HCT116 (cell line): ENCODE measurements at regions not wholly inside any gene's neighbourhood (a gene's known extent, or its start where the extent isn't known, plus 50 kb on each side); places are given as distances from the start of the nearest gene placed in this dataset.

Experiments
- ATAC-seq: fragments of 200-7000 bp; cut with Tn5 transposase; 2 replicates; pipeline ENCODE4 v1.9.1; 2020; ENCODE audit warnings: mild to moderate bottlenecking, moderate library complexity
- BruUV-seq: library from RNA; stranded (reverse); fragments of 400-500 nt; replicated peaks from 2 replicates; lab custom pipeline; 2021; lab: Mats Ljungman, UMichigan
- CTCF ChIA-PET: fragments of 300-600 bp; sonication (Branson Sonifier 250); formaldehyde crosslinking; loops from one replicate; lab custom pipeline; 2021; ENCODE audit warnings: antibody characterized with exemption; lab: Charles Lee
- POLR2A ChIA-PET: fragments of 300-600, 350-600 bp; sonication (Branson Sonifier 250); formaldehyde crosslinking; loops from one replicate; lab custom pipeline; 2021; ENCODE audit warnings: antibody characterized with exemption; lab: Charles Lee
- RAD21 ChIA-PET, 2 experiments: fragments of 300-600 bp; sonication (Branson Sonifier 250); formaldehyde crosslinking; loops; one replicate each; lab custom pipeline; 2023; ENCODE audit warnings: low total read pairs in 2 of 2; ENCODE audit not compliant: uncharacterized antibody in 2 of 2, unreplicated experiment in 2 of 2, low non-redundant PET in 1 of 2; lab: Charles Lee
- DNase-seq: peaks from one replicate; pipeline ENCODE4 v3.0.0-alpha.2; 2010; ENCODE audit warnings: low read depth, low spot score
- H2AFZ ChIP-seq: fragments of 200-600 bp; shearing (Covaris generic), sonication (generic); 2 replicates; pipeline ENCODE4 v1.6.1; 2017; ENCODE audit warnings: low read depth, mixed run types, mixed read lengths, antibody characterized with exemption, low read length; ENCODE audit not compliant: poor library complexity, severe bottlenecking
- H3K27ac ChIP-seq: 2 replicates; pipeline ENCODE4 v1.5.1; 2012; ENCODE audit warnings: low read depth, low read length
- H3K27me3 ChIP-seq: fragments of 200-600 bp; sonication (generic); 2 replicates; pipeline ENCODE4 v1.6.1; 2016; ENCODE audit warnings: mixed run types, low read length, mixed read lengths; ENCODE audit not compliant: insufficient read depth
- H3K36me3 ChIP-seq, 2 experiments: fragments of 200-500 bp in 1 of 2; fragments of 200-600 bp in 1 of 2; sonication (Bioruptor generic) in 1 of 2; sonication (generic) in 1 of 2; 2 replicates each; pipeline versions ENCODE4 v1.5.1 to v1.6.1; 2014 to 2016; ENCODE audit warnings: low read length in 2 of 2, inconsistent platforms in 1 of 2, mixed read lengths in 1 of 2, mixed run types in 1 of 2; ENCODE audit not compliant: insufficient read depth in 2 of 2, control insufficient read depth in 1 of 2
- H3K4me1 ChIP-seq, 2 experiments: fragments of 200-600 bp in 1 of 2; sonication (generic) in 1 of 2; 2 replicates each; pipeline versions ENCODE4 v1.5.1 to v1.6.1; 2012 to 2017; ENCODE audit warnings: low read length in 2 of 2, inconsistent platforms in 1 of 2, mild to moderate bottlenecking in 1 of 2, mixed read lengths in 1 of 2, mixed run types in 1 of 2, moderate library complexity in 1 of 2; ENCODE audit not compliant: insufficient read depth in 2 of 2, control insufficient read depth in 1 of 2
- H3K4me2 ChIP-seq: fragments of 200-600 bp; sonication (generic); 2 replicates; pipeline ENCODE4 v1.6.1; 2017; ENCODE audit warnings: mixed run types, low read length, mixed read lengths
- H3K4me3 ChIP-seq, 2 experiments: fragments of 200-600 bp in 1 of 2; sonication (generic) in 1 of 2; replicated peaks in 1 of 2; 2 replicates each; pipeline ENCODE4 v1.5.1; 2011 to 2016; ENCODE audit warnings: low read length in 2 of 2, control low read depth in 1 of 2, low read depth in 1 of 2, mild to moderate bottlenecking in 1 of 2, mixed read lengths in 1 of 2, mixed run types in 1 of 2
- H3K79me2 ChIP-seq: fragments of 200-600 bp; sonication (generic); 2 replicates; pipeline ENCODE4 v1.6.1; 2017; ENCODE audit warnings: mild to moderate bottlenecking, mixed run types, low read length, moderate library complexity, mixed read lengths; ENCODE audit not compliant: insufficient read depth
- H3K9ac ChIP-seq: fragments of 200-600 bp; sonication (generic); 2 replicates; pipeline ENCODE4 v1.6.1; 2016; ENCODE audit warnings: low read length, mixed read lengths
- H3K9me2 ChIP-seq: fragments of 200-600 bp; sonication (generic), shearing (Covaris generic); 2 replicates; pipeline ENCODE4 v1.6.1; 2017; ENCODE audit warnings: mixed run types, mild to moderate bottlenecking, moderate library complexity; ENCODE audit not compliant: insufficient read depth
- H3K9me3 ChIP-seq, 2 experiments: fragments of 200-500 bp in 1 of 2; fragments of 200-600 bp in 1 of 2; sonication (Bioruptor generic) in 1 of 2; sonication (generic) in 1 of 2; 2 replicates each; pipeline ENCODE4 v1.6.1; 2014 to 2017; ENCODE audit warnings: low read length in 2 of 2, mixed read lengths in 2 of 2, inconsistent platforms in 1 of 2, low read depth in 1 of 2, mild to moderate bottlenecking in 1 of 2, mixed run types in 1 of 2, moderate library complexity in 1 of 2; ENCODE audit not compliant: control insufficient read depth in 1 of 2, insufficient read depth in 1 of 2
- H4K20me1 ChIP-seq: fragments of 200-600 bp; sonication (generic), shearing (Covaris generic); 2 replicates; pipeline ENCODE4 v1.6.1; 2017; ENCODE audit warnings: mixed run types, mild to moderate bottlenecking, moderate library complexity; ENCODE audit not compliant: insufficient read depth
- CBX3 ChIP-seq: IDR thresholded peaks from 2 replicates; pipeline ENCODE4 v1.6.1; 2012; ENCODE audit warnings: low read depth
- CEBPB ChIP-seq: IDR thresholded peaks from 2 replicates; pipeline ENCODE4 v1.6.1; 2012; ENCODE audit warnings: low read depth
- ELF1 ChIP-seq: IDR thresholded peaks from 2 replicates; pipeline ENCODE4 v1.6.1; 2012; ENCODE audit warnings: low read depth, borderline replicate concordance
- EZH2 ChIP-seq: fragments of 200-600 bp; sonication (generic); IDR thresholded peaks from 2 replicates; pipeline ENCODE4 v1.6.1; 2017; ENCODE audit warnings: antibody characterized with exemption, mixed run types
- EZH2phosphoT487 ChIP-seq: fragments of 200-600 bp; IDR thresholded peaks from 2 replicates; pipeline ENCODE4 v1.6.1; 2018; ENCODE audit warnings: antibody characterized with exemption, borderline replicate concordance
- FOSL1 ChIP-seq: IDR thresholded peaks from 2 replicates; pipeline ENCODE4 v1.6.1; 2012; ENCODE audit warnings: low read depth
- JUND ChIP-seq: IDR thresholded peaks from 2 replicates; pipeline ENCODE4 v1.6.1; 2012
- POLR2AphosphoS5 ChIP-seq: IDR thresholded peaks from 2 replicates; pipeline ENCODE4 v1.6.1; 2011; ENCODE audit warnings: mild to moderate bottlenecking, low read depth, low read length, moderate library complexity
- SIN3A ChIP-seq: IDR thresholded peaks from 2 replicates; pipeline ENCODE4 v1.6.1; 2012; ENCODE audit warnings: low read depth
- YY1 ChIP-seq: IDR thresholded peaks from 2 replicates; pipeline ENCODE4 v1.6.1; 2011; ENCODE audit warnings: low read length, low read depth, moderate library complexity, mild to moderate bottlenecking; ENCODE audit not compliant: insufficient replicate concordance; ENCODE audit errors: extremely low read depth
- ZFX ChIP-seq: fragments of 450-650 bp; IDR thresholded peaks from 2 replicates; pipeline ENCODE4 v1.6.1; 2017
- intact Hi-C: fragments of 100-400 bp; cut with micrococcal nuclease; formaldehyde crosslinking; loops from 2 replicates; pipeline ENCODE4 v1.10.0; 2022
- TF ChIP-seq, protein P1 (sequence below): IDR thresholded peaks from 2 replicates; pipeline ENCODE4 v1.6.1; 2012
- TF ChIP-seq, protein P2 (sequence below): IDR thresholded peaks from 2 replicates; pipeline ENCODE4 v1.6.1; 2012
- TF ChIP-seq, protein P3 (sequence below): IDR thresholded peaks from 2 replicates; pipeline ENCODE4 v1.6.1; 2011; ENCODE audit warnings: mild to moderate bottlenecking, low read length, moderate library complexity; ENCODE audit not compliant: insufficient replicate concordance; ENCODE audit errors: extremely low read depth

DNA sequence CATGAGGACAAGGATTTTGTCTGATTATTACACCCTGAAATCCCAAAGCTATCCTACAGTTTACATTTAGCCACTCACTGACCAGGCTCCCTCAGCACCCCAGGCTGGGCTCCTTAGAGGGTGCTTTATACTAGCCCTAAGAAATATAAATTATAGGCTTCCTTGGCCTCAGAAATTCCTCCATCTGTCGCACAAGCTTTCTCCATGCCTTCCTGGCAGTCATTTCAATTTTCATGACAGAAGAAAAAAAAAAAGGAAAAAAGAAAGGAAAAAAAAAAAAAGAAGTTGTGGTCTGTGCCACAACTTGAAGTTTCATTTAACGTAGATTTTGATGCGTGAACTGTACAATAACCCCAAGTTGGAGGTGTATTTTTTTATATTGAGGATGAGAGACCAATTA lies 719.5 kb downstream of the BCL11A start (continued):
- TF ChIP-seq, protein P1, sequence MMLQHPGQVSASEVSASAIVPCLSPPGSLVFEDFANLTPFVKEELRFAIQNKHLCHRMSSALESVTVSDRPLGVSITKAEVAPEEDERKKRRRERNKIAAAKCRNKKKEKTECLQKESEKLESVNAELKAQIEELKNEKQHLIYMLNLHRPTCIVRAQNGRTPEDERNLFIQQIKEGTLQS = no peak

DNA sequence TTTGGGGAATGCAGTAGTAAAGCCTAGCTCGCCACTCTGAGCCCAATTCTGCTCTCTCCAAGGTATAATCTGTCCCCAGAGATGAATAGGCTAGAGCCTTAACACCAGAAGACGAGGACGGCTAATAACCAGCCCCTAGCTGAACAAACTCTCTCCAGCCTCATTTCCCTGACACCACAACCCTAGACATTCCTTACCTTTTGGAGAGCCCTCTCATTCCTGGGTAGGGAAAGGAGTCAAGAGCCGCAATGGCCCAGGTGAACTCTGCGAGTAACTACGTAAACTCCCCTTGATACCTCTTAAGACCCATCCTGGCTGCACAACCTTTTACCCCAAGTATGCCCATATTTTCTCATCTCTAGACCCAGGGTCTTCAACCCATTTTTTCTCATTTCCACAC lies 722.9 kb downstream of the BCL11A start:
- Histone ChIP-seq H3K9me3 (no peaks in the 10 kb centered on the region), H3K36me3 (no peaks in the 10 kb centered on the region), H4K20me1 (no peaks in the 10 kb centered on the region)
- no peak for DNase-seq
- BruUV-seq = no TSS peak
- TF ChIP-seq, protein P1 = no peak
- no peak for TF ChIP-seq EZH2
- no peak for TF ChIP-seq JUND
- TF ChIP-seq, protein P2, sequence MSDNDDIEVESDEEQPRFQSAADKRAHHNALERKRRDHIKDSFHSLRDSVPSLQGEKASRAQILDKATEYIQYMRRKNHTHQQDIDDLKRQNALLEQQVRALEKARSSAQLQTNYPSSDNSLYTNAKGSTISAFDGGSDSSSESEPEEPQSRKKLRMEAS = no peak
- no peak for TF ChIP-seq ZFX
- TF ChIP-seq, protein P3, sequence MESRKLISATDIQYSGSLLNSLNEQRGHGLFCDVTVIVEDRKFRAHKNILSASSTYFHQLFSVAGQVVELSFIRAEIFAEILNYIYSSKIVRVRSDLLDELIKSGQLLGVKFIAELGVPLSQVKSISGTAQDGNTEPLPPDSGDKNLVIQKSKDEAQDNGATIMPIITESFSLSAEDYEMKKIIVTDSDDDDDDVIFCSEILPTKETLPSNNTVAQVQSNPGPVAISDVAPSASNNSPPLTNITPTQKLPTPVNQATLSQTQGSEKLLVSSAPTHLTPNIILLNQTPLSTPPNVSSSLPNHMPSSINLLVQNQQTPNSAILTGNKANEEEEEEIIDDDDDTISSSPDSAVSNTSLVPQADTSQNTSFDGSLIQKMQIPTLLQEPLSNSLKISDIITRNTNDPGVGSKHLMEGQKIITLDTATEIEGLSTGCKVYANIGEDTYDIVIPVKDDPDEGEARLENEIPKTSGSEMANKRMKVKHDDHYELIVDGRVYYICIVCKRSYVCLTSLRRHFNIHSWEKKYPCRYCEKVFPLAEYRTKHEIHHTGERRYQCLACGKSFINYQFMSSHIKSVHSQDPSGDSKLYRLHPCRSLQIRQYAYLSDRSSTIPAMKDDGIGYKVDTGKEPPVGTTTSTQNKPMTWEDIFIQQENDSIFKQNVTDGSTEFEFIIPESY = no peak
- TF ChIP-seq CEBPB = no peak
- no peak for TF ChIP-seq POLR2AphosphoS5
- TF ChIP-seq FOSL1 = no peak
- no peak for TF ChIP-seq SIN3A
- no peak for TF ChIP-seq YY1
- no peak for TF ChIP-seq ELF1
- no peak for TF ChIP-seq CBX3
- TF ChIP-seq EZH2phosphoT487 = no peak
- TF ChIP-seq, all 23 proteins: peak for 0
- H3K79me2 ChIP-seq = no peaks in the 10 kb centered on the region
- no peaks in the 10 kb centered on the region for H3K27me3 ChIP-seq
- no peak for ATAC-seq
- intact Hi-C loops = no loop called here
- ChIA-PET RAD21 (no interaction called here), POLR2A (no interaction called here), CTCF (no interaction called here)
- H2AFZ ChIP-seq = no peak overlapping the region
- no peaks in the 10 kb centered on the region for H3K9me2 ChIP-seq
- H3K4me2 ChIP-seq = no peak overlapping the region
- no peak overlapping the region for H3K9ac ChIP-seq
- H3K4me1 ChIP-seq = no peaks in the 10 kb centered on the region
- no peak overlapping the region for H3K4me3 ChIP-seq
- H3K27ac ChIP-seq = no peak overlapping the region
